GM06990 (cell line): ENCODE measurements at regions not wholly inside any gene's neighbourhood (a gene's known extent, or its start where the extent isn't known, plus 50 kb on each side); places are given as distances from the start of the nearest gene placed in this dataset.

Experiments
- DNase-seq: peaks from one replicate; pipeline ENCODE4 v3.0.0-alpha.2; 2011; ENCODE audit not compliant: insufficient read length; ENCODE audit errors: extremely low read depth
- H3K27me3 ChIP-seq: replicated peaks from 2 replicates; pipeline ENCODE4 v1.6.0; 2011; ENCODE audit warnings: low read length; ENCODE audit not compliant: control insufficient read depth, insufficient read depth
- H3K36me3 ChIP-seq: 2 replicates; pipeline ENCODE4 v1.5.1; 2011; ENCODE audit warnings: low read length; ENCODE audit not compliant: control insufficient read depth, insufficient read depth
- H3K4me3 ChIP-seq: replicated peaks from 2 replicates; pipeline ENCODE4 v1.5.1; 2011; ENCODE audit warnings: low read depth, mild to moderate bottlenecking, control low read depth, low read length
- TF ChIP-seq, protein P1 (sequence below): IDR thresholded peaks from 2 replicates; pipeline ENCODE4 v1.5.1; 2011; ENCODE audit warnings: low read length, control low read depth, mild to moderate bottlenecking, inconsistent platforms; ENCODE audit not compliant: insufficient read depth, poor library complexity, severe bottlenecking

DNA sequence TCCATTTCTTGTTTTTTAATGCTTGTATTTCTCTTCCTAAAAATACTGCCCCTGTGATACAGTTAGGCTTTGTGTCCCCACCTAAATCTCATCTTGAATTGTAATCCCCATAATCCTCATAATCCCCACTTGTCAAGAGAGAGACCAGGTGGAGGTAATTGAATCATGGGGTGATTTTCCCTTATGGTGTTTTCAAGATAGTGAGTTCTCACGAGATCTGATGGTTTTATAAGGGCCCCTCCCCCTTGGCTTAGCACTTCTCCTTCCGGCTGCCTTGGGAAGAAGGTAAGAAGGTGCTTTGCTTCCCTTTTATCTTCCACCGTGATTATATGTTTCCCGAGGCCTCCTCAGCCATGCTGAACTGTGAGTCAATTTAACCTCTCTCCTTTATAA is 227.4 kb downstream of the MAN2A1 start:
- TF ChIP-seq, protein P1, sequence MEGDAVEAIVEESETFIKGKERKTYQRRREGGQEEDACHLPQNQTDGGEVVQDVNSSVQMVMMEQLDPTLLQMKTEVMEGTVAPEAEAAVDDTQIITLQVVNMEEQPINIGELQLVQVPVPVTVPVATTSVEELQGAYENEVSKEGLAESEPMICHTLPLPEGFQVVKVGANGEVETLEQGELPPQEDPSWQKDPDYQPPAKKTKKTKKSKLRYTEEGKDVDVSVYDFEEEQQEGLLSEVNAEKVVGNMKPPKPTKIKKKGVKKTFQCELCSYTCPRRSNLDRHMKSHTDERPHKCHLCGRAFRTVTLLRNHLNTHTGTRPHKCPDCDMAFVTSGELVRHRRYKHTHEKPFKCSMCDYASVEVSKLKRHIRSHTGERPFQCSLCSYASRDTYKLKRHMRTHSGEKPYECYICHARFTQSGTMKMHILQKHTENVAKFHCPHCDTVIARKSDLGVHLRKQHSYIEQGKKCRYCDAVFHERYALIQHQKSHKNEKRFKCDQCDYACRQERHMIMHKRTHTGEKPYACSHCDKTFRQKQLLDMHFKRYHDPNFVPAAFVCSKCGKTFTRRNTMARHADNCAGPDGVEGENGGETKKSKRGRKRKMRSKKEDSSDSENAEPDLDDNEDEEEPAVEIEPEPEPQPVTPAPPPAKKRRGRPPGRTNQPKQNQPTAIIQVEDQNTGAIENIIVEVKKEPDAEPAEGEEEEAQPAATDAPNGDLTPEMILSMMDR = no peak
- H3K27me3 ChIP-seq = no peaks in the 10 kb centered on the region
- no peaks in the 10 kb centered on the region for H3K36me3 ChIP-seq
- DNase-seq = no peak
- no peak overlapping the region for H3K4me3 ChIP-seq

DNA sequence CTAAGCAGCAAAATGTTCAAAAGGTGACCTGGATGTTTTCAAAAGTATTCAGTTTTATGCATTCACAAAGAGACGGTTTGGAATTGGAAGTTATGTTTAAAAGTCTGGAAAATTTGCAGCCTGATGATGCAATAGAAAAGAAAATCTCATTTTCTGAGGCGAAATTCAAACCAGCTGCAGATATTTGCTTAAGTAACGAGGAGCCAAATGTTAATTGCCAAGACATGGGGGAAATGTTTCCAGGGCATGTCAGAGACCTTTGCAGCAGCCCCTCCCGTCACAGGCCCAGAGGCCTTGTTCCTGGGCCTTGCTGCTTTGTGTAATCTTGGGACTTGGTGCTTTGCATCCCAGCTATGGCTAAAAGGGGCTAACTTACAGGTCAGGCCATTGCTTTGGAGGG is 228.2 kb downstream of the MAN2A1 start:
- Histone ChIP-seq H3K4me3 (no peak overlapping the region), H3K27me3 (no peaks in the 10 kb centered on the region), H3K36me3 (no peaks in the 10 kb centered on the region)
- TF ChIP-seq, protein P1 = no peak
- no peak for DNase-seq

DNA sequence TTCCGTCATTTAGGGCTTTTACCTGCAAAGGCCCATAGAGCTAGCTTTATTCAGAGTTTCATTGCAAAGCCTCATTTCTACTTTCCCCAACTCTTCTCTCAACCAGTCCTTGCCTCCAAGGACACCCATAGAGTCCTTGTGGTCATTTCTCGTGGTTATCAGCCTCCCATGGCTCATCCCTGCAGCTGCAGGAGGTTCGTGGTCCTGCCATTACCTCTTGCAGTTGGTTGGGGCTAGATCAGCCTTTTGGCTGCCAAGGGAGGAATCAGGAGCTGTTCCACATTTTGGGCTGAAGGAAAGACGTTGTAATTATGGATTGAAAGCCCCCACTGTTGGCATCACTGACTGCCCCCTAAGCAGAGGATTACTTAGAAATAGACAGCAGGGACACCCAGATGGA is 231.0 kb downstream of the MAN2A1 start:
- no peaks in the 10 kb centered on the region for H3K27me3 ChIP-seq
- no peaks in the 10 kb centered on the region for H3K36me3 ChIP-seq
- DNase-seq = no peak
- TF ChIP-seq, protein P1 = no peak
- no peak overlapping the region for H3K4me3 ChIP-seq

DNA sequence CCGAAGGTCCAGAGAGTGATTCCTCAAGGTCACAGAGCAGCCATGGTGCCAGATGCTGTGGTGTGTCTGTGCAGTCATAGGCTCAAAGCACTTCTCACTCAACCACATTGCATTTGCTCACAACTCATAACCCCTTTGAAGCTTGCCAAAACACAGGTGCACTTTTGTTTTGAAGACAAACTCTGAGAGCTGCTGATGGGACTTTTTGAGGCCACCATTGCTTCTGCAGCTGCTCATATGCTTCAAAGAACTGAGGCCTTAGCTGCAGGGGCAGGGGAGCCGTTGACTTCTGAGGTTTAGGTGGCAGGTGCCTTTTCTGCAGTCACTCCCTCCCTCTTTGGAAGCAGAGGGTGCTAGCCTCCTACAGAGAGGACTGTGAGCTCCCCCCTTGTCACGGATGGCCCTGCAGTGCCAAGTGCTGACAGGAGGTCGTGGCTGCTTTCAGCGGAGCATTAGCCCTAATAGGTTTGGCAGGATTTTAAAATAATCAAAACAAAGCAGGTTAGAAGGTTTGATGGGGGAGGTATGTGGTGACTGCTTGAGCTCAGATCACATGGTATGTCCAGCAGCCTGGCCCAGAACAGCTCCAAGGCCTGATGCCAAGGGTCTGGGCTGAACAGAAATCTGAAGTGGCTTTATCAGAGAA is 232.1 kb downstream of the MAN2A1 start:
- TF ChIP-seq, protein P1 = no peak
- Histone ChIP-seq H3K27me3 (no peaks in the 10 kb centered on the region), H3K4me3 (no peak overlapping the region), H3K36me3 (no peaks in the 10 kb centered on the region)
- peak; percentile 6 for DNase-seq

DNA sequence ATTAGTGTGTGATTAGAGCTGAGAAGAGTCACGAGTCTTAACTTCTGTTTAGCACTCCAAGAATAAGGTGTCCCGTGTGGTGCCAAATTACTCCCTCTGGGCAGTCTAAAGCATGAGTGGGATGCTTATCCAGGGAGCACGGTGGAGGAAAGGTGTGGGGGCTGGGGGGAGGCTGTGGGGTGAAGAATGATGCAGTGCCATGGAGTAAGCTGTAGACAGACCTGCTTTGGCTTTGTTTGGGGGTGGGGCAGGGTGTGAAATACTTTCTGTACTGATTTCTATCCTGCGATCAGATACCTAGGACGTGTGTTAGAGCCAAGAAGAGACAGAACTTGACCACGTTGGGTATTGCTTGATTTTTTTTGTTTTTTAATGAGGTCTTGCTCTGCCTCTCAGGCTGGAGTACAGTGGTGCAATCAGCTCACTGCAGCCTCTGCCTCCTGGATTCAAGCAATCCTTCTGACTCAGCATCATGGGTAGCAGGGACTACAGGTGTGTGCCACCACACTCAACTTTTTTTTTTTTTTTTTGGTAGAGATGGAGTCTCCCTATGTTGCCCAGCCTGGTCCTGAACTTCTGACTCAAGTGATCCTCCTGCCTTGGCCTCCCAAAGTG is 232.8 kb downstream of the MAN2A1 start:
- no peak for DNase-seq
- H3K4me3 ChIP-seq = no peak overlapping the region

More for the DNA sequence above, 232.8 kb downstream of the MAN2A1 start:
- Histone ChIP-seq H3K36me3 (no peaks in the 10 kb centered on the region), H3K27me3 (no peaks in the 10 kb centered on the region)
- TF ChIP-seq, protein P1 = no peak
